ENCODE measurements at regions not wholly inside any gene's neighbourhood (a gene's known extent, or its start where the extent isn't known, plus 50 kb on each side); places are given as distances from the start of the nearest gene placed in this dataset.

DNA sequence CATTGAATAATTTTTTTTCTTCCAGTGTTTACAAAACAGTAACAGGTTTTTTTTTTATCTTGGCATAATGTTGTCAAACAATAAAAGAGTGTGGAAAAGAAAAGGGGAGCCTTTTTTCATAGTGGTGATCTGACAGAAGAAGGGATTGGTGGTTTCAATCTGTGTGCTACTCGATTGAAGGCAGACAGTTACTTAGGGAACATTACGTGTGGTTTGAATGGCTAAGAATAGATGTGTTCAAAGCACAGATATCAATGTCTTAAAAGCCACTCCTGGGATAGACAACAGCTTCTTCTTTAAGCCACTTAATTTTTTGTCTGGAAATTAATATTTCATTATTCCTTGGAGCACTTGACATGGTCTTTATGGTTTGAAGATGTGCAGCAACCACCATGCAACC is 558.6 kb upstream of the ADGRL2 start:
- Histone ChIP-seq H3K18ac (ENCODE audit: extremely low read depth, low read length) (no peak overlapping the region), H3K4me3 (ENCODE audit: extremely low read depth in 1 of 4, insufficient read depth in 2 of 4, low read depth in 3 of 4, low read length in 4 of 4) (no peak overlapping the region), H3K79me2 (ENCODE audit: control insufficient read depth in 1 of 2, insufficient read depth in 2 of 2, low read length in 2 of 2) (peaks cover 0 to 10% of the 10 kb centered on the region in 2 experiments; a peak in 1 of 4 replicates), H2BK12ac (ENCODE audit: low read depth, low read length) (no peak overlapping the region), H4K8ac (ENCODE audit: extremely low read depth, insufficient read depth, low read length) (no peak overlapping the region), H3K9ac (replicated peaks in 1 of 4; ENCODE audit: extremely low read depth in 1 of 4, low read depth in 3 of 4, low read length in 3 of 4) (no peak overlapping the region), H4K91ac (replicated peaks; ENCODE audit: insufficient read length, low read length) (no peak overlapping the region), H3K27me3 (replicated peaks in 1 of 4; ENCODE audit: control insufficient read depth in 3 of 4, extremely low read depth in 1 of 4, insufficient read depth in 3 of 4, low read length in 3 of 4) (no peaks in the 10 kb centered on the region), H2BK20ac (ENCODE audit: low read length) (no peak overlapping the region), H3K36me3 (ENCODE audit: control insufficient read depth in 2 of 4, insufficient read depth in 4 of 4, low read length in 3 of 4) (peaks cover 0 to 5% (median 2%) of the 10 kb centered on the region in 4 experiments; a peak in 2 of 8 replicates), H3K4ac (replicated peaks; ENCODE audit: insufficient read length, low read depth, low read length) (no peak overlapping the region), H2BK120ac (replicated peaks; ENCODE audit: low read depth, low read length) (peak overlapping the region; percentile 51), H2BK5ac (ENCODE audit: low read depth, low read length) (peak overlapping the region; percentile 9; the same call in 1 of the 2 replicates), H3K27ac (ENCODE audit: low read depth, low read length) (no peak overlapping the region), H2BK15ac (ENCODE audit: low read length) (no peak overlapping the region), H3K9me3 (ENCODE audit: insufficient read depth in 2 of 2, low read depth in 1 of 2, low read length in 1 of 2) (peaks cover 0 to 2% of the 10 kb centered on the region in 2 experiments; a peak in 1 of 4 replicates), H4K5ac (ENCODE audit: insufficient read length, low read depth, low read length) (peak overlapping the region; percentile 13), H2AFZ (ENCODE audit: low read length) (no peak overlapping the region), H2AK5ac (ENCODE audit: low read depth, low read length) (no peak overlapping the region), H3K56ac (replicated peaks; ENCODE audit: insufficient read length, low read depth, low read length) (no peak overlapping the region), H3K23me2 (ENCODE audit: low read depth, low read length) (peaks cover 2% of the 10 kb centered on the region; the same call in 1 of the 2 replicates), H3K14ac (ENCODE audit: insufficient read length) (no peak overlapping the region), H3K79me1 (ENCODE audit: low read depth, low read length) (no peaks in the 10 kb centered on the region), H4K20me1 (replicated peaks in 1 of 2; ENCODE audit: control insufficient read depth in 1 of 2, insufficient read depth in 2 of 2, low read length in 2 of 2) (no peaks in the 10 kb centered on the region), H3K4me2 (ENCODE audit: insufficient read depth in 1 of 2, low read depth in 2 of 2, low read length in 2 of 2) (no peak overlapping the region), H3K4me1 (replicated peaks in 1 of 4; ENCODE audit: control insufficient read depth in 3 of 4, insufficient read depth in 4 of 4, low read length in 3 of 4) (peaks cover 0 to 31% (median 12%) of the 10 kb centered on the region in 4 experiments; a peak in 3 of 7 replicates), H3K23ac (ENCODE audit: insufficient read length) (no peak overlapping the region)
- ChIA-PET POLR2A (ENCODE audit: partially characterized antibody) (no interaction called here), CTCF (ENCODE audit: partially characterized antibody) (no interaction called here)
- DNase-seq (ENCODE audit: low read depth in 1 of 2, low spot score in 2 of 2) (no peak), FAIRE-seq (peak; percentile 39)
- 90% methylated on average over 2 of the region's 2 CpGs; no CpG with 5 or more reads in 1 of the 2 experiments for WGBS, 2 experiments (ENCODE audit: extremely low coverage in 1 of 2, insufficient coverage in 1 of 2, insufficient read length in 1 of 2, insufficient replicate concordance in 2 of 2, low coverage in 1 of 2, low lambda C conversion rate in 2 of 2, missing lambda C conversion rate in 1 of 2)
- no peak for TF ChIP-seq SP4 (IDR thresholded peaks at IDR 0.05; ENCODE audit: low read length)
- no peak for TF ChIP-seq RNF2 (IDR thresholded peaks at IDR 0.05; ENCODE audit: borderline replicate concordance, low read depth, low read length, missing control alignments, poor library complexity, severe bottlenecking)
- TF ChIP-seq JUND (IDR thresholded peaks at IDR 0.05; ENCODE audit: low read length), result no peak
- no peak for TF ChIP-seq KDM4A (IDR thresholded peaks at IDR 0.05; ENCODE audit: low read depth, low read length, severe bottlenecking)
- TF ChIP-seq ZNF274 (IDR thresholded peaks at IDR 0.05; ENCODE audit: borderline replicate concordance, extremely low read depth, low read length), result no peak
- TF ChIP-seq CBX5 (IDR thresholded peaks at IDR 0.05; ENCODE audit: low read depth, low read length), result no peak
- no peak for TF ChIP-seq SIN3A (conservative IDR thresholded peaks at IDR 0.05 in 1 of 2, IDR thresholded peaks at IDR 0.05 in 1 of 2; ENCODE audit: low read depth in 1 of 2, low read length in 2 of 2)
- TF ChIP-seq, protein P1, sequence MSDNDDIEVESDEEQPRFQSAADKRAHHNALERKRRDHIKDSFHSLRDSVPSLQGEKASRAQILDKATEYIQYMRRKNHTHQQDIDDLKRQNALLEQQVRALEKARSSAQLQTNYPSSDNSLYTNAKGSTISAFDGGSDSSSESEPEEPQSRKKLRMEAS (IDR thresholded peaks at IDR 0.05), result no peak
- no peak for TF ChIP-seq SUZ12 (IDR thresholded peaks at IDR 0.05; ENCODE audit: low read length)
- no peak for TF ChIP-seq SIRT6 (IDR thresholded peaks at IDR 0.05; ENCODE audit: low read length)
- TF ChIP-seq, protein P2, sequence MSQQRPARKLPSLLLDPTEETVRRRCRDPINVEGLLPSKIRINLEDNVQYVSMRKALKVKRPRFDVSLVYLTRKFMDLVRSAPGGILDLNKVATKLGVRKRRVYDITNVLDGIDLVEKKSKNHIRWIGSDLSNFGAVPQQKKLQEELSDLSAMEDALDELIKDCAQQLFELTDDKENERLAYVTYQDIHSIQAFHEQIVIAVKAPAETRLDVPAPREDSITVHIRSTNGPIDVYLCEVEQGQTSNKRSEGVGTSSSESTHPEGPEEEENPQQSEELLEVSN (IDR thresholded peaks at IDR 0.05), result no peak
- TF ChIP-seq RFX5 (IDR thresholded peaks at IDR 0.05; ENCODE audit: borderline replicate concordance, low read depth, low read length), result no peak
- no peak for TF ChIP-seq CHD2 (IDR thresholded peaks at IDR 0.05; ENCODE audit: low read length)
- no peak for TF ChIP-seq ASH2L (IDR thresholded peaks at IDR 0.05; ENCODE audit: low read length)

Data from H1 (cell line).